ENCODE measurements at regions not wholly inside any gene's neighbourhood (a gene's known extent, or its start where the extent isn't known, plus 50 kb on each side); places are given as distances from the start of the nearest gene placed in this dataset.
"Not testable (repeated sequence)": the region's sequence is repeated elsewhere in the genome, so short reads cannot be mapped to it uniquely, and the experiment has no call there.

- Histone ChIP-seq H3K36me3 (ENCODE audit: control insufficient read depth in 4 of 4, insufficient read depth in 3 of 4, low read depth in 1 of 4, low read length in 3 of 4) (peaks cover 0 to 18% (median 13%) of the 10 kb centered on the region in 4 donors), H3K9me3 (ENCODE audit: control insufficient read depth in 4 of 4, low read length in 3 of 4) (no peaks in the 10 kb centered on the region), H3K4me3 (ENCODE audit: low read depth in 1 of 3, low read length in 3 of 3) (no peak overlapping the region), H3K4me1 (ENCODE audit: control insufficient read depth in 4 of 4, insufficient read depth in 4 of 4, low read length in 3 of 4) (no peaks in the 10 kb centered on the region), H3K9ac (ENCODE audit: low read depth in 1 of 2, low read length in 2 of 2) (no peak overlapping the region), H3K27me3 (ENCODE audit: control insufficient read depth in 4 of 4, insufficient read depth in 4 of 4, low read length in 3 of 4) (no peaks in the 10 kb centered on the region), H3K27ac (ENCODE audit: low read depth in 1 of 2, low read length in 2 of 2) (no peak overlapping the region)
- WGBS, result 92% methylated on average over 4 of the region's 4 CpGs
- TF ChIP-seq EGR1 (IDR thresholded peaks at IDR 0.05; ENCODE audit: low read depth in 2 of 2) (no peak), YY1 (IDR thresholded peaks at IDR 0.05) (no peak), HNF4A (conservative IDR thresholded peaks at IDR 0.05) (no peak), MAX (IDR thresholded peaks at IDR 0.05) (no peak), CTCF (IDR thresholded peaks at IDR 0.05; ENCODE audit: low read depth, low read length, missing input control) (no peak), FOXA1 (IDR thresholded peaks at IDR 0.05) (no peak), TAF1 (conservative IDR thresholded peaks at IDR 0.05) (no peak), GABPA (IDR thresholded peaks at IDR 0.05 in 1 of 2, conservative IDR thresholded peaks at IDR 0.05 in 1 of 2) (no peak), SP1 (IDR thresholded peaks at IDR 0.05) (no peak), RXRA (IDR thresholded peaks at IDR 0.05) (no peak), NR2F2 (IDR thresholded peaks at IDR 0.05) (no peak), FOXA2 (IDR thresholded peaks at IDR 0.05) (no peak), RAD21 (IDR thresholded peaks at IDR 0.05) (no peak), HNF4G (IDR thresholded peaks at IDR 0.05) (no peak), JUND (IDR thresholded peaks at IDR 0.05) (no peak)
- TF ChIP-seq, protein P1, sequence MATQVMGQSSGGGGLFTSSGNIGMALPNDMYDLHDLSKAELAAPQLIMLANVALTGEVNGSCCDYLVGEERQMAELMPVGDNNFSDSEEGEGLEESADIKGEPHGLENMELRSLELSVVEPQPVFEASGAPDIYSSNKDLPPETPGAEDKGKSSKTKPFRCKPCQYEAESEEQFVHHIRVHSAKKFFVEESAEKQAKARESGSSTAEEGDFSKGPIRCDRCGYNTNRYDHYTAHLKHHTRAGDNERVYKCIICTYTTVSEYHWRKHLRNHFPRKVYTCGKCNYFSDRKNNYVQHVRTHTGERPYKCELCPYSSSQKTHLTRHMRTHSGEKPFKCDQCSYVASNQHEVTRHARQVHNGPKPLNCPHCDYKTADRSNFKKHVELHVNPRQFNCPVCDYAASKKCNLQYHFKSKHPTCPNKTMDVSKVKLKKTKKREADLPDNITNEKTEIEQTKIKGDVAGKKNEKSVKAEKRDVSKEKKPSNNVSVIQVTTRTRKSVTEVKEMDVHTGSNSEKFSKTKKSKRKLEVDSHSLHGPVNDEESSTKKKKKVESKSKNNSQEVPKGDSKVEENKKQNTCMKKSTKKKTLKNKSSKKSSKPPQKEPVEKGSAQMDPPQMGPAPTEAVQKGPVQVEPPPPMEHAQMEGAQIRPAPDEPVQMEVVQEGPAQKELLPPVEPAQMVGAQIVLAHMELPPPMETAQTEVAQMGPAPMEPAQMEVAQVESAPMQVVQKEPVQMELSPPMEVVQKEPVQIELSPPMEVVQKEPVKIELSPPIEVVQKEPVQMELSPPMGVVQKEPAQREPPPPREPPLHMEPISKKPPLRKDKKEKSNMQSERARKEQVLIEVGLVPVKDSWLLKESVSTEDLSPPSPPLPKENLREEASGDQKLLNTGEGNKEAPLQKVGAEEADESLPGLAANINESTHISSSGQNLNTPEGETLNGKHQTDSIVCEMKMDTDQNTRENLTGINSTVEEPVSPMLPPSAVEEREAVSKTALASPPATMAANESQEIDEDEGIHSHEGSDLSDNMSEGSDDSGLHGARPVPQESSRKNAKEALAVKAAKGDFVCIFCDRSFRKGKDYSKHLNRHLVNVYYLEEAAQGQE (IDR thresholded peaks at IDR 0.05), result no peak
- TF ChIP-seq, protein P2, sequence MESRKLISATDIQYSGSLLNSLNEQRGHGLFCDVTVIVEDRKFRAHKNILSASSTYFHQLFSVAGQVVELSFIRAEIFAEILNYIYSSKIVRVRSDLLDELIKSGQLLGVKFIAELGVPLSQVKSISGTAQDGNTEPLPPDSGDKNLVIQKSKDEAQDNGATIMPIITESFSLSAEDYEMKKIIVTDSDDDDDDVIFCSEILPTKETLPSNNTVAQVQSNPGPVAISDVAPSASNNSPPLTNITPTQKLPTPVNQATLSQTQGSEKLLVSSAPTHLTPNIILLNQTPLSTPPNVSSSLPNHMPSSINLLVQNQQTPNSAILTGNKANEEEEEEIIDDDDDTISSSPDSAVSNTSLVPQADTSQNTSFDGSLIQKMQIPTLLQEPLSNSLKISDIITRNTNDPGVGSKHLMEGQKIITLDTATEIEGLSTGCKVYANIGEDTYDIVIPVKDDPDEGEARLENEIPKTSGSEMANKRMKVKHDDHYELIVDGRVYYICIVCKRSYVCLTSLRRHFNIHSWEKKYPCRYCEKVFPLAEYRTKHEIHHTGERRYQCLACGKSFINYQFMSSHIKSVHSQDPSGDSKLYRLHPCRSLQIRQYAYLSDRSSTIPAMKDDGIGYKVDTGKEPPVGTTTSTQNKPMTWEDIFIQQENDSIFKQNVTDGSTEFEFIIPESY (IDR thresholded peaks at IDR 0.05), result no peak
- DNase-seq (ENCODE audit: low spot score), result no peak
Observed at GRCh38 chr6:144793744-144794143, 508.6 kb downstream of the UTRN start.

- not testable (repeated sequence) for H3K27me3 ChIP-seq (ENCODE audit: control insufficient read depth in 4 of 4, insufficient read depth in 4 of 4, low read length in 3 of 4); H3K4me3 ChIP-seq (ENCODE audit: low read depth in 1 of 3, low read length in 3 of 3); H3K9me3 ChIP-seq (ENCODE audit: control insufficient read depth in 4 of 4, low read length in 3 of 4); H3K9ac ChIP-seq (ENCODE audit: low read depth in 1 of 2, low read length in 2 of 2); H3K27ac ChIP-seq (ENCODE audit: low read depth in 1 of 2, low read length in 2 of 2); DNase-seq (ENCODE audit: low spot score); H3K4me1 ChIP-seq (ENCODE audit: control insufficient read depth in 4 of 4, insufficient read depth in 4 of 4, low read length in 3 of 4)
- WGBS, result 100% methylated on average over 2 of the region's 2 CpGs
- peaks cover 0 to 18% (median 11%) of the 10 kb centered on the region in 4 donors for H3K36me3 ChIP-seq (ENCODE audit: control insufficient read depth in 4 of 4, insufficient read depth in 3 of 4, low read depth in 1 of 4, low read length in 3 of 4)
Observed at GRCh38 chr6:144795022-144795421, 509.9 kb downstream of the UTRN start.

Data from liver (tissue), 8 donors.